Smooth muscle cell (in vitro differentiated cells): ENCODE measurements at regions not wholly inside any gene's neighbourhood (a gene's known extent, or its start where the extent isn't known, plus 50 kb on each side); places are given as distances from the start of the nearest gene placed in this dataset.

ENCODE experiments used
- DNase-seq: peaks from one replicate; lab custom pipeline; 2025; ENCODE audit not compliant: unreplicated experiment; lab: John Stamatoyannopoulos, UW
- H2AFZ ChIP-seq: fragments of 200-600 bp; sonication (generic); 2 replicates; pipeline ENCODE4 v1.6.0; 2016; ENCODE audit warnings: antibody characterized with exemption, low read depth, mild to moderate bottlenecking
- H3F3A ChIP-seq: fragments of 200-600 bp; sonication (generic); 2 replicates; pipeline ENCODE4 v1.6.0; 2017; ENCODE audit warnings: antibody characterized with exemption, low read depth
- H3K27ac ChIP-seq: fragments of 200-600 bp; sonication (generic); 2 replicates; pipeline ENCODE4 v1.5.1; 2016; ENCODE audit warnings: low read depth, mild to moderate bottlenecking
- H3K27me3 ChIP-seq: fragments of 200-600 bp; sonication (generic); 2 replicates; pipeline ENCODE4 v1.6.1; 2016; ENCODE audit warnings: low read depth, mild to moderate bottlenecking
- H3K36me3 ChIP-seq: fragments of 200-600 bp; sonication (generic); 2 replicates; pipeline ENCODE4 v1.5.1; 2016; ENCODE audit warnings: low read depth
- H3K4me1 ChIP-seq: fragments of 200-600 bp; sonication (generic); 2 replicates; pipeline ENCODE4 v1.5.1; 2016; ENCODE audit warnings: low read depth
- H3K4me2 ChIP-seq: fragments of 200-600 bp; sonication (generic); 2 replicates; pipeline ENCODE4 v1.6.0; 2016; ENCODE audit warnings: mild to moderate bottlenecking
- H3K4me3 ChIP-seq: fragments of 200-600 bp; sonication (generic); 2 replicates; pipeline ENCODE4 v1.5.1; 2016; ENCODE audit warnings: mild to moderate bottlenecking
- H3K79me2 ChIP-seq: fragments of 200-600 bp; sonication (generic); 2 replicates; pipeline ENCODE4 v1.6.0; 2016; ENCODE audit warnings: low read depth, mild to moderate bottlenecking
- H3K9ac ChIP-seq: fragments of 200-600 bp; sonication (generic); 2 replicates; pipeline ENCODE4 v1.6.0; 2016; ENCODE audit warnings: low read depth
- H3K9me3 ChIP-seq: fragments of 200-600 bp; sonication (generic); replicated peaks from 2 replicates; pipeline ENCODE4 v1.5.1; 2016; ENCODE audit warnings: low read depth
- H4K20me1 ChIP-seq: fragments of 200-600 bp; sonication (generic); 2 replicates; pipeline ENCODE4 v1.6.0; 2016; ENCODE audit warnings: low read depth
- CTCF ChIP-seq: fragments of 200-600 bp; sonication (generic); IDR thresholded peaks from 2 replicates; pipeline ENCODE4 v1.5.1; 2017; ENCODE audit warnings: borderline replicate concordance, mild to moderate bottlenecking, antibody characterized with exemption; ENCODE audit not compliant: insufficient read depth, poor library complexity, severe bottlenecking
- WGBS: methylation state at CpG from one replicate; pipeline ENCODE4 v1.1.7; 2016; ENCODE audit warnings: low lambda C conversion rate; 5-methylcytosine and 5-hydroxymethylcytosine counted together

GRCh38 chr2:60317034-60317386, 236.4 kb downstream of the BCL11A start:
- TF ChIP-seq CTCF = no peak
- Histone ChIP-seq H4K20me1 (no peaks in the 10 kb centered on the region), H2AFZ (no peak overlapping the region), H3K4me2 (no peak overlapping the region), H3K27me3 (no peaks in the 10 kb centered on the region), H3K27ac (no peak overlapping the region), H3K79me2 (no peaks in the 10 kb centered on the region), H3K9me3 (no peaks in the 10 kb centered on the region), H3K4me1 (peaks cover 7% of the 10 kb centered on the region), H3F3A (no peaks in the 10 kb centered on the region), H3K9ac (no peak overlapping the region), H3K36me3 (no peaks in the 10 kb centered on the region), H3K4me3 (no peak overlapping the region)
- DNase-seq = no peak
- 96% methylated on average over 2 of the region's 2 CpGs for WGBS

DNA sequence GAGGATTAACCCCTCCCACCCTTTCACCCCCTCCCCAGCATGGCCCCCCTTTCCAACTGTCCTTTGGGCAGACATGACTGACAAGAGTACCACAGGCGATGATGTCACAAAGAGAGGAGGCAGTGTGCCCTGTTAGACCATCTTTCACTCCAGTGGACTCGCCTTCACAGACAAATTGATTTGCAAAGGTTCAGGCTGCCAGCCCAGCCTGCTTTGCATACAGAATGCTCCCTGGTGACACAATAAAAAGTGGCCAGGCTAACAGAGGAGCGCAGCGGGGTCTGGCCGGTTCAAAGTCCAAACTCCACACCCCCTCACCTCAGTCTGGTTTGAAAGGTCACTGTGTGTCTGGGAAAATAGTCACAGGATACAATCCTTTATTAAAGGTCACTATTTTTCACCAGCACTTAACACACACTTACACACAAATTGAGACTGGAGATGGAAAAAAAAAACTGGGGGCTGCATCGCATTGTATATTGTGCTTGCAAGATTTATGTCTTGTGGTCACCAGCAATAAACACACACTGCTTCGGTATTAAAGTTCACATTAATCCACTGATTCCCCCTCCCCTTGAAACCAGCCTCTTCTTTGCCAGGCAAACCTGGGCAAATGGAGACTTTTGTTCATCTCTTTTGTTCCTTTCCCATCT, 236.9 kb downstream of the BCL11A start:
- H3K79me2 ChIP-seq = no peaks in the 10 kb centered on the region
- no peak for TF ChIP-seq CTCF
- no peaks in the 10 kb centered on the region for H3K36me3 ChIP-seq
- DNase-seq = no peak
- no peaks in the 10 kb centered on the region for H3F3A ChIP-seq
- H3K27ac ChIP-seq = no peak overlapping the region
- no peak overlapping the region for H2AFZ ChIP-seq
- WGBS = 73% methylated on average over 7 of the region's 7 CpGs
- no peak overlapping the region for H3K9ac ChIP-seq
- no peak overlapping the region for H3K4me2 ChIP-seq
- H3K9me3 ChIP-seq = no peaks in the 10 kb centered on the region
- H3K27me3 ChIP-seq = no peaks in the 10 kb centered on the region
- peaks cover 7% of the 10 kb centered on the region for H3K4me1 ChIP-seq
- H3K4me3 ChIP-seq = no peak overlapping the region
- no peaks in the 10 kb centered on the region for H4K20me1 ChIP-seq

DNA sequence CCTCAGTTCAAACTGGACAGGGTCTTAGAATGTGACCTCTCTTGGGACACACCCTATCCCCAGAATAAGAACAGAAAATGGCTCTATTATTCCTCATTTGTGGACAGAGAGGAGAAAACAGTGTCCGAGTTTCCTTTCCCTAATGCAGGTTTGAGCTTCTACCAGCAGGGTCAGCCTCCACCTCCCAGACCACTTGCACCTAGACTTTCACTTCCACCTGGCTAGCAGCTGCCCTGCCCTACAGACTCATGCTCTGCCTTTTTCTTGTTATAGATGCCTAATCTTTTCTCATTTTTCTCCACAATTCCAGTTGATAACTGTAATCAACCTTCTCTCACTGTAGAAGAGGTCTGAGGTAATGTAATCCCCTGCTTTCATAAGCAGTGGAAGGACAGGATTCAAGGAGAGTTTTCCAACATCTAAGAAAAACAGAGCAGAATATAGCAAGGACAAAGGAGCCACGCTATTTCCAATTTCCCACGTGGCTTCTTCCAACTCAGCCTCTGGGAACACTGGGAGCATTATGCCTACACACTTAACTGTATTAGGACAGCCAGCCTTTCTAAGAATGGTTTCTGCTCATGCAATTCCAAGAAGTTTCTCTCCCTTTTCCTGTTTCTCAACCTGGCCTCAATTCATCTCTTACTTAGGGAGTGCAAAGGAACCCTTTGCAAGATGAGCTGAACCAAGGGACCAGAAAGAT, 239.8 kb downstream of the BCL11A start:
- H3K4me2 ChIP-seq = no peak overlapping the region
- no peaks in the 10 kb centered on the region for H3K27me3 ChIP-seq
- no peaks in the 10 kb centered on the region for H3F3A ChIP-seq
- no peak overlapping the region for H3K4me3 ChIP-seq
- no peak overlapping the region for H3K27ac ChIP-seq
- no peak for TF ChIP-seq CTCF
- no peaks in the 10 kb centered on the region for H3K79me2 ChIP-seq
- H3K4me1 ChIP-seq = peaks cover 14% of the 10 kb centered on the region
- no peaks in the 10 kb centered on the region for H4K20me1 ChIP-seq
- H2AFZ ChIP-seq = no peak overlapping the region
- no peak overlapping the region for H3K9ac ChIP-seq
- 89% methylated on average over 3 of the region's 3 CpGs for WGBS
- DNase-seq = no peak
- H3K36me3 ChIP-seq = no peaks in the 10 kb centered on the region
- no peaks in the 10 kb centered on the region for H3K9me3 ChIP-seq

- DNase-seq = no peak
- H3K36me3 ChIP-seq = no peaks in the 10 kb centered on the region
- no peak overlapping the region for H3K4me3 ChIP-seq
- no peaks in the 10 kb centered on the region for H3K79me2 ChIP-seq
- H3K9ac ChIP-seq = no peak overlapping the region
- peaks cover 14% of the 10 kb centered on the region for H3K4me1 ChIP-seq
- no peak overlapping the region for H2AFZ ChIP-seq
- WGBS = 39% methylated on average over 1 of the region's 1 CpG
- TF ChIP-seq CTCF = no peak
- no peaks in the 10 kb centered on the region for H4K20me1 ChIP-seq
- no peak overlapping the region for H3K27ac ChIP-seq
- H3F3A ChIP-seq = no peaks in the 10 kb centered on the region
- no peaks in the 10 kb centered on the region for H3K27me3 ChIP-seq
- no peak overlapping the region for H3K4me2 ChIP-seq
- no peaks in the 10 kb centered on the region for H3K9me3 ChIP-seq
Observed at GRCh38 chr2:60312618-60313017, 240.8 kb downstream of the BCL11A start.
